ENCODE measurements at regions not wholly inside any gene's neighbourhood (a gene's known extent, or its start where the extent isn't known, plus 50 kb on each side); places are given as distances from the start of the nearest gene placed in this dataset.

DNA sequence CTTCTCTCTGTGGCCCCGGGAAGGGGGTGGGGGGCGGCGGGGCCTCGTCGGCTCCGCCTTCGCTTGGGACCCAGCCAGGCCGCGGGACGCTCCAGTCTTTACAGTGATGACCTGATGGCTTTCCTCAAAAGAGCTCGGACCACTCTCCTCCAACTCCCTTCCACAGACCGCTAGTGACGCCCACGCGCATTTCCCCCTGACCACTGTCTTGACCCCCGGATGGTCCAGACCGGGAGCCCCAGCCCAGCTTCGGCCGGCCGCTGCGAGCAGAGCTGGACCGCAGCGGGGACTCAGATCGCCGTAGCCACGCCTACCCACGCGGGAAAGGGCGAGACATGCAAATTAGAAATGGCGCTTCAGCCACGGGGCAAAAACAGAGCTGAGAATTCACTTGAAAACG is 81.6 kb upstream of the RNU2-1 start:
- TF ChIP-seq, protein P1, sequence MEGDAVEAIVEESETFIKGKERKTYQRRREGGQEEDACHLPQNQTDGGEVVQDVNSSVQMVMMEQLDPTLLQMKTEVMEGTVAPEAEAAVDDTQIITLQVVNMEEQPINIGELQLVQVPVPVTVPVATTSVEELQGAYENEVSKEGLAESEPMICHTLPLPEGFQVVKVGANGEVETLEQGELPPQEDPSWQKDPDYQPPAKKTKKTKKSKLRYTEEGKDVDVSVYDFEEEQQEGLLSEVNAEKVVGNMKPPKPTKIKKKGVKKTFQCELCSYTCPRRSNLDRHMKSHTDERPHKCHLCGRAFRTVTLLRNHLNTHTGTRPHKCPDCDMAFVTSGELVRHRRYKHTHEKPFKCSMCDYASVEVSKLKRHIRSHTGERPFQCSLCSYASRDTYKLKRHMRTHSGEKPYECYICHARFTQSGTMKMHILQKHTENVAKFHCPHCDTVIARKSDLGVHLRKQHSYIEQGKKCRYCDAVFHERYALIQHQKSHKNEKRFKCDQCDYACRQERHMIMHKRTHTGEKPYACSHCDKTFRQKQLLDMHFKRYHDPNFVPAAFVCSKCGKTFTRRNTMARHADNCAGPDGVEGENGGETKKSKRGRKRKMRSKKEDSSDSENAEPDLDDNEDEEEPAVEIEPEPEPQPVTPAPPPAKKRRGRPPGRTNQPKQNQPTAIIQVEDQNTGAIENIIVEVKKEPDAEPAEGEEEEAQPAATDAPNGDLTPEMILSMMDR (IDR thresholded peaks at IDR 0.05; ENCODE audit: low read depth, low read length): no peak
- TF ChIP-seq EZH2phosphoT487 (IDR thresholded peaks at IDR 0.05; ENCODE audit: low read depth): no peak

Measured in OCI-LY3 (cell line).